ENCODE measurements at regions not wholly inside any gene's neighbourhood (a gene's known extent, or its start where the extent isn't known, plus 50 kb on each side); places are given as distances from the start of the nearest gene placed in this dataset.

DNA sequence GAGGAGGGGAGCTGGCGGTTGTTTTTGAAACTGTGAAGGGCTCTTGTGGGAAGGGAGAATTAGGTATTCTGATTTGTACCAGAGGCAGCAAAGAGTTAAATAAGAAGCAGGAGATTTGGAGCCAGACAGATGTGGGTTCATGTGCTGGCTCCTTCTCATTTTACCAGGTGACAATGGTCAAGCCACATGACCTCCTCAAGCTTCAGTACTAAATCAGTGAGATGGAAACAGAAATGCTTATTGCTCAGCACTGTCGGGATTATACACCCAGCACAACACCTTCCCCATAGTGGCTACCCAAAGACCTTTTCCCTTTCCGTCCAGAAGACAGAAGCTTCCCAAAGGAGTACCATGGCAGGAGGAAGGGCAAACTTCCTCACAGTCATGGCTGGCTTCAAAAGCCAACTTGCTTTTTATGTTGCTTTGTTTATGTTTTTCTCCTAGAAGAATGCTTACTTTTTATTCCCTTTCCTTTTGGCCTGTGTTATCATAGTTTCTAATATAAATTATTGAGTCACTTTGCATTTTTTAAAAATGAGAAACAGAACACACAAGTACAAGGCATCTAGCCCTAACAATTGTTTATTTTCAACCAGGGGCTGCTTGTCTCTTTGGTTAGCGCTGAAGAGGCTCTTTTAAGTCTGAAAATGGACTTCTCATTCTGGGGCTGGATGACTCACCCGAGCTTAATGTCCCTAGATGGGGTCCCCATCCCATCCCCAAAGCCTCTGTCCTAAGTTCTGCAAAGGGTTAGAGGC, 181.5 kb upstream of the ZBED5 start:
- no peak for DNase-seq (ENCODE audit: low spot score)

DNA sequence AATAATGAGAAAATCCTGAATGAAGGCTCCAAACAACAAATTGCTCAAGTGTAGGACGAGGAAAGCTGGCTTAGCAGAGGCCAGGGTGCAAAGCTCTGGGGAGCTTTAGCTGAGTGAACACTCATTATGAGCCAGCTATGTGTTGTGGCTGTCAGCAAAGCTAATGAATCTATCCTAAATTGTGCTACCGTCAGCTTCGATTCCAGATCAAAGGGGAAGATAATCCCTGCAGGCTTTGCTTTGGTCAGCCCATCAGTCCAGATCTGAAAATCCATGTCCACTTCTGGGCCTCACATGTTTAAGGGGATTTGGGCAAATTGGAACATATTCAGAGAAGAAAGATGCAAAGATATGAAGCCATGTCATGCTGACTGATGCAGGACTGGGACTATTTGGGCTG, 180.9 kb upstream of the ZBED5 start:
- DNase-seq (ENCODE audit: low spot score), result no peak

DNA sequence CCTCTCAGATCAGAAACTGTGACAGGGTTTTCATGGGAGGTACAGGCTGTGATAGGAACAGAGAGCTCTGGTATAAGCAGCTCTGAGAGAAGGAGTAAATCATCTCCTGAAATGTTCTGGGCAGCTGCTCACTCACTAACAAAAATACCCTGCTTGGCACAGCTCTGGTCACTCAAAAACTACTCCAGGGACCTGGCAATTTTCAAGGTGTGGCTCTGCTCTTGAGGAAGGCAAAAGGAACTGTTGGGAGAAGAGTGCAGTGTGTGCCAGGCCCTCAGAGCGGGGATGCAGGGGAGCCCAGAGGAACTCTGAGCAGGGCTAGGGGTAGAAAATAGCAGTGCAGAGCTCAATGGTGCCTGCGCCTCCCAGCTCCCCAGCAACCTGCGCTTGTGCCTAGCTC, 180.5 kb upstream of the ZBED5 start:
- DNase-seq (ENCODE audit: low spot score), result no peak

DNA sequence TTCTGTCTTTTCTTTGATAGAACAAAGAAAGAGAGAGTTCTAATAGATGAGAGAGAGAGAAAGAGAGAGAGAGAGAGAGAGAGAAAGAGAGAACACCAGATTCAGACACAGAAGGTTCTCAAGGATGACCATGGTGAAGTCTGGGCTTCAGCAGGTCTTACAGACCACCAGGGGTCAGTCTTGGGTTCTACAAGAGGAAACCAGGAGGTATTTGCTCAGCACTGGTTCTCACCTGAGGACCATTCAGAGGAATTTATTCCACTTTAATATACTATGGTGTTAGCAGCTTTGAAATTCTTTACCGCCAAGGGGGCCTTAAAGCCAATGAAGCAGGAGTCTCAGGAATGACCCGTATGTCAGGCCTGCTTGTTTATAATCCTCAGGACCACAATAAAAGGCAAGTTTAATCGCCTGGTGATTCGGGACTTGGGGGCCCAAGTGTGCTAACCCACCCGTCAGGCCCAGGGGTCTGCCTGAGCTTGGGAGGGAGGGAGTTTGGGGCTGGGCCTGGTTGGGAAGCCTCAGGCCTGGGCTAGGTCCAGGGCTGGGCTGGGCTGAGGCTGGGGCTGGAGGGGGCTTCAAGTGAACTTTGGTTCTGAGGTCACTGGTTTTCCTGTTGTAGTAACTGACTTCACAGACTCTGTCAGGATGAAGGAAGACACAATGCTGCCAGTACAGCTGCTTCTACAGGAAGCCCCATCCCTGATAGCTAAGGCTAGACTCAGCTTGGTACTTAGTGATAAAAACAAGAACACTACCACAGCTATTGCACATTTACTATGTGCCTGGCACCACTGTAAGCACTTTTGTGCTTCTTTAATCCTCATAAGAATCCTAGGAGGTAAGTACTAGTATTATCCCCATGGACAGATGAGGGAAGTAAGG, 179.2 kb upstream of the ZBED5 start:
- DNase-seq (ENCODE audit: low spot score), result peak; percentile 40

DNA sequence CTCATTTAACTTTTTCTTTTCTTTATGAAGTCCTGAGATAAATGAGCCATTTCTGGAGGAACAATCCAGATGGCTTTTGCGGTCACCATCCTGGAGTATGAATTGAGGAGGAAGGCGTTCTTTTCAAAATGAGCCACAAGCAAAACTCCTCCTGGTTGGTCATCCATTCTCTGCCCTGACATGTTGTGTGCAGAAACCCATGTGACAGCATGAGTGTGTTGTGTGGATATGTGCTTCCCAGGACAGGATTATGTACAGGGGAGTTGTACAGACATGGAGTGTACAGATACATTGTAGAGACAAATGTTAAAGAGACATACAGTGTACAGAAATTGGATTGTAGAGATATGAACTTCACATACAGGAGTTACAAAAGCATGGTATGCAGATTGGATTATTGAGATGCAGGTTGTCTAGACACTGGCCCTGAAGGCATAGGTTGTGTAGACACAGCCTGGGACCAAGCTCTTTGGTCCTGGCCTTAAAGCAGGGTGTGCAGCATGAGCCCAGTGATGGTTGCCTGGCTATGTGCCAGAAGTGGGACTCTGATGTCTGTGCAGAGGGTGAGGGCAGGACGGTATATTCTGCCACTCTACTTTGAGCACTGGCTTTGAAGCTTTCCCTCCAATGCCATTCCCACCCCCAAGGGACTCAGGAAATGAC, 178.5 kb upstream of the ZBED5 start:
- DNase-seq (ENCODE audit: low spot score), result no peak

DNA sequence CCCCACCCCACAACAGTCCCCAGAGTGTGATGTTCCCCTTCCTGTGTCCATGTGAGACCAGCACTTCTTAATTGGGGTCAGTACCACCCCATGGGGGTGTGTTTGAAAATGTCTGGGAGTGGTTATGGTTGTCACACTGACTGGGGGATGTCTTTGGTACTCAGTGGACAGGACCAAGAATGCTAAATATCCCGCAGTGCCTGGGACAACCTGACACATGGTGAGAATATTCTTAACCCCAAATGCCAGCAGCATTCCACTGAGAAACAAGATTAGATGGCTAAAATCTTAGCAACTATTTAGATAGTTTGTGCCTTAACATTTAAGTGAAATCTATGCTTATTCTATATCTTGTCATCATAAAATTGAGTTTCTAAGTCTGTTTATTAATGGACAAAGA, 177.5 kb upstream of the ZBED5 start:
- no peak for DNase-seq (ENCODE audit: low spot score)

DNA sequence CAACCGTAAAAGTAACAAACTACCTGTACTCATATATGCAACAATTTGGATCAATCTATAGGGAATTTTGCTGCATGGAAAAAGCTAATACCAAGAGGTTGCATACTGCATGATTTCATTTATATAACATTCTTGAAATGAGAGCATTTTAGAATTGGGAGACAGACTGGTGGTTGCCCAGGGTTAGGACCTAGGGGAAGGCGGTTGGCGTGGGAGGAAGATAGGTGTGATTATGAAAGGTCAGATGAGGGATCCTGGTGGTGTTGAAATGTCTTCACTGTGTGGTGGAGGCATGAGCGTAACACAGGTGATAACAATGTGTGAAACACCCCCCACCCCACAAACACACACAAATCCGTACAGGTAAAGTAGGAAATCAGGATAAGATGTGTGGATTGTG, 176.6 kb upstream of the ZBED5 start:
- no peak for DNase-seq (ENCODE audit: low spot score)

DNA sequence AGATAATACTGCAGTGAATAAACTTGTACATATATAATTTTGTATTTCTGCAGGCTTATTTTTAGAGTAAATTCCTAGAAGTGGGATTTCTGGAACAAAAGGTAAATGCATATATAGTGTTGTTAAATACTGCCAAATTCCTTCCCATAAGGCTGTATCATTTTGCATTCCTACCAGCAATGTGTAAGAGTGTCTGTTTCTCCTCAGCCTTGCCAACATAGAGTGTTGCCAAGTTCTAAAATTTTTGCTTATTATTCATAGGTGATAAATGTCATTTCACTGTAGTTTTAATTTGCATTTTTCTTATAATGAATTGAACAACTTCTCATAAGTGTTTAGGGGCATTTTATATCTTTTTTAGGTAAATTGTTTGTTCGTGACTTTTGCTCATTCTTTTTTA, 174.2 kb upstream of the ZBED5 start:
- no peak for DNase-seq (ENCODE audit: low spot score)

DNA sequence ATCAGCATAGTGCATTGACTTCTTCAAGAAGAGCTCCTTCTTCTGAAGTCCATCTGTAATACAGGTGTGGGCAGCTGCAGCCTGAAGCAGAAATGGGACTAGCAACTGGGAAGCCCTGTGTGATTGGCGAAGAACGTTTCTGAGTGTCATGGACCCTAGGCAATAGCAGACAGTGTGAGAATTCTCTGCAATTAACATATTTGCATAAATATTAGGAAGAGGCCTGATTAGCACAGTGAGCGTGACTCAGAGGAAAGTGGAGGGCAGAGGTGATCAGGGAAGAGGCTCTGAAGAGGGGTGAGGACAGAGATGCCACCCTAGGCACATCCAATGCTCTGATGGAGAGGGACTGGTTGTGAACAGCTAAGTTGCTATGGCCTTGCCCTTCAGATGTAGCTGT, 171.2 kb upstream of the ZBED5 start:
- no peak for DNase-seq (ENCODE audit: low spot score)

DNA sequence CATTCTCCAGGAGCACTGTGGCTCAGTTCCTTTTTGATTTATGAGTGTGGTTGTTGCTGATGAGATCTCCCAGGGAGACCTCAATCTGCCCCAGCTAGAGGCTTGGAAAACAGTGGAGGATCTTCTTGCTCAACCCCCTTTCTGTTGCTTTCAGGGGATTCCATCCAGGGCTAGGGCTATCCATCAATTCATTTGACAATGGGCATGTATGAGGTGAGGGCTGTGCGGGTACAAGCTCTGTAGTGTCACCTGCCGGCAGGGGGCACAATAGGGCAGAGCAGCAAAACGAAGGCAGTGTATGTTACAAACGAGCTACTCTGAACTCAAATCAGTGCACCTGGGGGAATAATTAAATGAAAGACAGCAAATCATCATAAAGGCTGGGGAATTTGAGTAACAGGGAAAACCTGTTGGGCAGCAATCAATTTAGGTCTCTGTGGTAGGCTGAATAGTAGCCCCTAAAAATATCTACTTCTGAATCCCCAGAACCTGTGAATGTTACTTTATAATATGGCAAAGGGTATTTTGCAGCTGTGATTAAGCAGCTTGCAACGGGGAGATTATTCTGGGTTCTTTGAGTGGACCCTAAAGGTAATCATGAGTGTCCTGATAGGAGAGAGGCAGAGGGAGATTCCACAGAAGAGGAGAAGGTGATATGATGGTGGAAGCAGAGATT, 170.3 kb upstream of the ZBED5 start:
- DNase-seq (ENCODE audit: low spot score), result peak; percentile 52

DNA sequence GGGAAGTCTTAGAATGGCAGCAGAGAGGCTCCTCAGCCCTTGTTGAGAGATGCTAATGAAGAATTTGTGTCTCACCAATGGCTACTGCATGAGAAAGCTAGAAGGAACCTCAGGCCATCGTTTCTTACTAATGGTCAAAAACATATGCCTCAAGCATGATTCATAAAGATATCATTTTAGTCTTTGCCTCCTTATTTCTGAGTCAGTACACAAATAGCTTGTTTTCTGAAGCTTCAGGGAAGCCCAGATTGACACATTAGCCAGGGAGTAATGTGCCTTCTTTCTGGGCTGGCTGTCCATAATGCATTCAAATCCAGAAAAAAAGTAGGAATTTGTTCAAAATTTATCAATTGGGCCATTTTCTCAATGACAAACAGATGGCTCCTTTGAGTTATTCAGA, 169.4 kb upstream of the ZBED5 start:
- peak; percentile 90 for DNase-seq (ENCODE audit: low spot score)

DNA sequence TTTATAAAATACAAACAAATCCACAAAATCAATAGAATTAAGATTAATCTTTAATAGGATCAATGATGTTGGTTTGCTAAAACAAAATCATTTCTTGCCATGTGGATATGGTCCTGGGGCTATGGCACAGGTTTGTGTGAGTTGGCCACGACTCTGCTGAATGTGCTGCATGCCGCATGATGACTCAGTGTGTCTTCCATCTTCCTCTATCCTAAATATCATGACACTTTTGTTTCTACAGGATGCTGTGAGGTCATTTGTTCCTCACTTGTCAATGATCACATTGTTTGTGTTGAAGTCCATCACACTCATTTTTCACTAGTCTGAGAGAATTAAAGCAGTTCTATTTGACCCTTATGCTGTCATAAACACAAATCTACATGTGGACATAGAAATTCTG, 167.2 kb upstream of the ZBED5 start:
- DNase-seq (ENCODE audit: low spot score), result peak; percentile 64

DNA sequence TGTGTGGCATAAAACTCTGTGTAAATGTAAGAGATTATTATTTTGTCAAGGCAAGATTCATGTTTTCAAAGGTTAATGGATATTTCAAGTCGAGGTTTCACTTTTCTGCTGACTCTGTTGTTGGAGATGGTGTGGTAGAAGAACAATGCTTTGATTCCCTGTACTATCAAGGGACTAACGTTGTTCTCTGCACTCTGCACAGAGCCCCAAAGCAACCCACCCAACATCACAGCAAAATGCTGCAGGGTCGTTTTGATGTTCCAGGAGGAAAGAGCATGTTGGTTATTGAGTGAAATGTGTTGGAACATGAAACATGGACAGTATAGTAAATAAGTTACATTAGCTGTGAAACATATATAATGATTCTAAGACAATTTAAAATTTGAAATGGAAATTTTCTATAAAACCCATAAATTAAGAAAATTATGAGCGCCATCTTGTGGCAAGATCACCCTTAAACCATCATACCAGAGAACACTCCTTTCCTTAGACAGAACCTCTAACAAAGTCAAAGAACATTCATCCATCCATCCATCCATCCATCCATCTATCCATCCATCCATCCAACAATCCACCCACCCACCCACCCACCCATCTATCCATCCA, 164.4 kb upstream of the ZBED5 start:
- DNase-seq (ENCODE audit: low spot score), result peak; percentile 37

DNA sequence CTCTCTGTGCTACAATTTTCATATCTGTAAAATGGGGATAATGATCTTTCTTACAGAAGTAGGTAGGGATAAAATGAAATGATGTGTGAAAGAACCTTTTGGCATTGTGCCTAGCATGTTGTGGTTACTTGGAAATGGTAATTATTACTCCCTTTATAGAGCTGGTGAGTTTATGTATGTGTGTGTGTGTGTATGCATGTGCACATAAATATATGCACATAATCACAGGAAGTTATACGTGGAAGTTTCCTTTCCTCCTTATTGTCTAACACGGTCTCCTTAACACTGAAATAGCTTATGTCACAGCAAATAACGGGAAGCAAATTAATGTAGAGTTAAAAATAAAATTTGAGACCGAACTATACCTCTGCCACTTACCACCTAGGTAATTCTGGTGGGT, 163.7 kb upstream of the ZBED5 start:
- DNase-seq (ENCODE audit: low spot score), result no peak

DNA sequence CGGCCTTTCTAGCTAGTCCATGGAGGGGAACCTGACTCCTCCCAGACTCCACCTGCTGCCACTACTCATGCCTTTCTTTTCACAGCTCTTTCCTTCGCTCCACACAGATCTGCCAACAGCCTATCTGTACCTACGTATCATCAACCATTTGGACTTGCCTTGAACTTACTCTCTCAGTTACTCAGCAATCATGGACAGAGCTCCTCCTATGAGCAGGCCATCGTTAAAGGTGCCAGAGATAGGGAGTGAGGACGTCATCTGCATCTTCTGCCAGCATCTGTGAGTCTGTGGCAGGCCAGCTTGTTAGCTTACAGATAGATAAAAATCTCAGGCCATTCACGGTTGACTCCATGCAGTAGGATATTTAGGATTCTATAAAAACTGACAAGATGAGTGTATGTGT, 162.9 kb upstream of the ZBED5 start:
- no peak for DNase-seq (ENCODE audit: low spot score)

DNA sequence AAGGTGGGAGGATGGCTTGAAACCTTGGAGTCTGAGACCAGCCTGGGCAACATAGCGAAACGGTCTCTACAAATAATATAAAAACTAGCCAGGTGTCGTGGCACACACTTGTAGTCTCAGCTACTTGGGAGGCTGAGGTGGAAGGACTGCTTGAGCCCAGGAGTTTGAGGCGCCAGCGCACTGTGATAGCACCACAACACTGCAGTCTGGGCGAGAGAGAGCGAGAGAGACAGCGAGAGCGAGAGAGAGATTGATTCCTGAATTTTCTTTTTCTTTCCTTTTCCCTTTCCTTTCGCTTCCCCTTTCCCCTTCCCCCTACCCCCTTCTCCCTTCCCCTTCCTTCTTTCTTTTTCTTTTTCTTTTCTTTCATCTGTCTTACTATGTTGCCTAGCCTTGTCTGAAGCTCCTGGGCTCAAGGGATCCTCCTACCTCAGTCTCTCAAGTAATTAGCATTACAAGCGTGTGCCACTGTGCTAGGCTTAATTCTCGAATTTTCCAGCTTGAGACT, 162.4 kb upstream of the ZBED5 start:
- DNase-seq (ENCODE audit: low spot score), result no peak

DNA sequence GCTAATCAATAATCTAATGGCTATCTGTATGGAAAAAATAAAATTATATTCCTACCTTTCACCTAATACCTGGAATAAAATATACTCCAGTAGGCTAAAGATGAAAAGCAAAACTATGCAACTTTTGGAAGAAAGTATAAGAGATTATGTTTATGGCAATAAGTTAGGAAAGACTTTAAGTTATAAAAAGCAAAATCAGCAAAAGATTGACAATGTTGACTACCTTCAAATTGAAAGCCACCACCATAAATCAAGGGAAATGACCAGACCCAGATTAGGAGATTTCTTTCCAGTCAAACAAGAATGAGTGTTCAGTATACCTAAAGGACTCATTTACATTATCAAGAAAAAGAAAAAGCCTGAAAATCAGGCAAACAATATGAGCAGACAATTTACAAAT, 159.1 kb upstream of the ZBED5 start:
- DNase-seq (ENCODE audit: low spot score), result no peak

DNA sequence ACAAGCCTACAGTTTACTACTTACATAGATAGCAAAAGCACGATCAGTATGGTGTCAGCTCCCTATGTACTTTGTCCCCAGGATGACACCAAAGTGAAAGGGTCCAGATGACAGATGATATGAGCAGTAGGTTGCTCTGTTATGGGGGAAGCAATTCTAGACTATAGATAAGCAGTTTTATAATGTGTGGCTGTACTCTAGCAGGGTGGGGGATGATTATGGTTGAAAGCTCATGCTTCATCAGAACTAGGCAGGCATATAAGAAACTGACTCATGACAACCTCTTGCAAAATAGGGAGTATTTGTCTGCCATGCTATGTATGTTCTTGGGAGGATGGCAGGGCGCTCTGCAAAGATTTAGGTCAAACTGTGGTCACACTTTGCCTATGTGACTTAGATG, 158.2 kb upstream of the ZBED5 start:
- DNase-seq (ENCODE audit: low spot score), result no peak

DNA sequence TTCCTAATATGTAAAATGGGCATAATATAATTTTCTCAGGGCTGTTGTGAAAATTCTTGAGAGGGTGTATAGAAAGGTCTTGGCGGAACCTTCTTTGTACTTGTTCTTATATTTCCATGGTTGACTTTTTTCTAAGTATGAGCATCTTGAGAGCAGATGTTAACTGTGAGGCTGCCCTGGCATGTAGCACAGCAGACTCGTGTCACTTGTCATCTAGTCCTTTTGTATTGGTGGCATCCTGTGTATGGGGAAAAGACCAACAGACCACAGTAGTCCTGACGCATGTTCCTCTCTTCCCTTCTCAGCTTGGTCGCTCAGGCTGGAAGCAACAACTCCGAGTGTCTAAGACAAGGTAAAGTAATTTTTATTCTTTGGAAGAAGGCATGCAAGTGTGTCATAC, 153.8 kb upstream of the ZBED5 start:
- DNase-seq (ENCODE audit: low spot score), result no peak

DNA sequence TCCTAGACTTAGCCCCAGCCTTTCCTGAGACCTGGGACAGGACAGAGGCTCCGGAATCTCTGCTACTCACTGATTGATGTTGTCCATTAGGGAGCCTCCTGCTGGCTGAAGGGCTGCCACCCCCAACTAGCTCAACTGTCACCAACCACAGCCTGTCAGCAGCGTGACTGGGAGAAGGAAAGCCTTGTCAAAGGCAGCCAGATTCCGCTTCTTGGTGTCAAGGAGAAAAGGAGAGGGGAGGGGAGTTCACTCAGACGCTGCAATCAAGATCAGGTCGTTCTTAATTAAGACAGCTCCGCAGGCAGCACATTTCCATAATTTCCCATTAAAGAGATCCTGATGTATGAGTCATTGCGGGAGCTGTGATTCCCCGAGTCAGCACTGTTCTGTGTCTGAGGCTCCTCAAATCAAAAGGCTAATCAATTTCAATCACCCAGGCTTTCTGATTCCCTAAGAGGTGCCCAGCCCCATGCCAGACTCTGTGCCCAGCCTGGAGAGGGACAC, 152.8 kb upstream of the ZBED5 start:
- DNase-seq (ENCODE audit: low spot score), result no peak

DNA sequence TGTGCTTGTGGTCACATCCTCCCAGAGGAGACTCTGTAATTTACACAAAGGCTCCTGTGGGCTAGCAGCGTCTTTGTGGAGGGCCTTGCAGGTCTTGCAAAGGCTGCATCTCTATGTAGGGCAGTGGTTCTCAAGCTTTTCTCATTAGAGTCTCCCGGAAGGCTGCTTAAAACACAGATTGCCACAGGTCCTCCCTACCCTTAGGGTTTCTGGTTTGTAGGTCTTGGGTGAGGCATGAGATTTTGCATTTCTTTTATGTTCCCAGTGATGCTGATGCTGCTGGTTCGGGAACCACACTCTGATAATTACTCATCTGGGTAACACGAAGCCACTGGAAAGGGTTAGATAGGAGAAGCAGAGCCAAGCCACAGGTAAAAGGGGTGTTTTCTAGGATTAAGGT, 151.3 kb upstream of the ZBED5 start:
- no peak for DNase-seq (ENCODE audit: low spot score)

DNA sequence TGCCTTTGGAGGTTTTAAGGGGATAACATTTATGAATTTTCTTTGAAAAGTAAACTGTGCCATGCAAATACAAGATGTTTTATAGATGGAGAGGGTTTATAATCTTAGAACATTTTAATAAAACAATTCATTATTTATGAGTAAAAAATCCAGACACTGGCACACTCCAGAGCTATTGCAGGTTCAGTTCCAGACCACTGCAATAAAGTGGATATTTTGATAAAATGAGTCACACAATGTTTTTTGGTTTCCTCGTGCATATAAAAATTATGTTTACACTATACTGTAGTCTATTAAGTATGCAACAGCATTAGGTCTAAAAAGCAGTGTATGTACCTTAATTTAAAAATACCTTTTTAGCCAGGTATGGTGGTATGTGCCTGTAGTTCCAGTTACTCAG, 146.2 kb upstream of the ZBED5 start:
- DNase-seq (ENCODE audit: low spot score), result no peak

Data from RKO (cell line).